ENCODE measurements at regions not wholly inside any gene's neighbourhood (a gene's known extent, or its start where the extent isn't known, plus 50 kb on each side); places are given as distances from the start of the nearest gene placed in this dataset.

DNA sequence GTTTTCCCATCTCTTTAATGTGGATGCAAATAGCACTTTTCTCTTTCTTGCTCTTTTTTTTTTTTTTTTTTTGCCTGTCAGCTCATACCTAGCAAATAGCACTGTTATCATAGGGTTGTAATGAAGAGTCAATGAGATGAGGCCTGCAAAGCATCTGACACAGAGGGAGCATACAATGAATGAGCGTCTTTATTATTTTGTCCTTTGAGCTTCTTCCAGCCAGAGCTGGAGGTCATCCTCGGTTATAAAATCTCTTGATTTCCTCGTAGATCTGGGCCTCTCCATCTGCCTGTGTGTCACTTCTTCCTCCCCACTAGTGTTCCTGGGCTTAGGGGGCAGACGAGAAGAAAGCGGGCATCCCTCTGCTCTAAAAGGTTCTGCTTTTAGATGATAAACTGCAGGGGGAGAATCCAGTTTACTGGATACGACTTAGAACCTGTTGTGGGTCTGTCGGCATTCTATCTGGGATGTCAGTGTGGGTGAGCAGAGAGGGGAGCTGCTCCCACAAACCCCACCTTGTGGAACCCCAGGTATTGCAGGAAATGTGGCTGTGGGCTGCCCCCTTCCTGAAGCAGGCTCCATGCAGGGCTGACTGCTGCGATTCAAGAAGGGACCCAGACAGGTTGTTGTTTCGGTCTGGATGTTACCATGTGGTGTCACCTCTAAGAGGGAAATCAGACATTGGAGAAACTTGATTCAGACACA lies 135.8 kb upstream of the GPR26 start:
- TF ChIP-seq, protein P1, sequence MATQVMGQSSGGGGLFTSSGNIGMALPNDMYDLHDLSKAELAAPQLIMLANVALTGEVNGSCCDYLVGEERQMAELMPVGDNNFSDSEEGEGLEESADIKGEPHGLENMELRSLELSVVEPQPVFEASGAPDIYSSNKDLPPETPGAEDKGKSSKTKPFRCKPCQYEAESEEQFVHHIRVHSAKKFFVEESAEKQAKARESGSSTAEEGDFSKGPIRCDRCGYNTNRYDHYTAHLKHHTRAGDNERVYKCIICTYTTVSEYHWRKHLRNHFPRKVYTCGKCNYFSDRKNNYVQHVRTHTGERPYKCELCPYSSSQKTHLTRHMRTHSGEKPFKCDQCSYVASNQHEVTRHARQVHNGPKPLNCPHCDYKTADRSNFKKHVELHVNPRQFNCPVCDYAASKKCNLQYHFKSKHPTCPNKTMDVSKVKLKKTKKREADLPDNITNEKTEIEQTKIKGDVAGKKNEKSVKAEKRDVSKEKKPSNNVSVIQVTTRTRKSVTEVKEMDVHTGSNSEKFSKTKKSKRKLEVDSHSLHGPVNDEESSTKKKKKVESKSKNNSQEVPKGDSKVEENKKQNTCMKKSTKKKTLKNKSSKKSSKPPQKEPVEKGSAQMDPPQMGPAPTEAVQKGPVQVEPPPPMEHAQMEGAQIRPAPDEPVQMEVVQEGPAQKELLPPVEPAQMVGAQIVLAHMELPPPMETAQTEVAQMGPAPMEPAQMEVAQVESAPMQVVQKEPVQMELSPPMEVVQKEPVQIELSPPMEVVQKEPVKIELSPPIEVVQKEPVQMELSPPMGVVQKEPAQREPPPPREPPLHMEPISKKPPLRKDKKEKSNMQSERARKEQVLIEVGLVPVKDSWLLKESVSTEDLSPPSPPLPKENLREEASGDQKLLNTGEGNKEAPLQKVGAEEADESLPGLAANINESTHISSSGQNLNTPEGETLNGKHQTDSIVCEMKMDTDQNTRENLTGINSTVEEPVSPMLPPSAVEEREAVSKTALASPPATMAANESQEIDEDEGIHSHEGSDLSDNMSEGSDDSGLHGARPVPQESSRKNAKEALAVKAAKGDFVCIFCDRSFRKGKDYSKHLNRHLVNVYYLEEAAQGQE (IDR thresholded peaks at IDR 0.05; ENCODE audit: insufficient replicate concordance, low read depth): no peak
- TF ChIP-seq POLR2AphosphoS5 (IDR thresholded peaks at IDR 0.05; ENCODE audit: low read depth) (no peak), SPI1 (IDR thresholded peaks at IDR 0.05; ENCODE audit: borderline replicate concordance, low read depth) (no peak)
- TF ChIP-seq, protein P2, sequence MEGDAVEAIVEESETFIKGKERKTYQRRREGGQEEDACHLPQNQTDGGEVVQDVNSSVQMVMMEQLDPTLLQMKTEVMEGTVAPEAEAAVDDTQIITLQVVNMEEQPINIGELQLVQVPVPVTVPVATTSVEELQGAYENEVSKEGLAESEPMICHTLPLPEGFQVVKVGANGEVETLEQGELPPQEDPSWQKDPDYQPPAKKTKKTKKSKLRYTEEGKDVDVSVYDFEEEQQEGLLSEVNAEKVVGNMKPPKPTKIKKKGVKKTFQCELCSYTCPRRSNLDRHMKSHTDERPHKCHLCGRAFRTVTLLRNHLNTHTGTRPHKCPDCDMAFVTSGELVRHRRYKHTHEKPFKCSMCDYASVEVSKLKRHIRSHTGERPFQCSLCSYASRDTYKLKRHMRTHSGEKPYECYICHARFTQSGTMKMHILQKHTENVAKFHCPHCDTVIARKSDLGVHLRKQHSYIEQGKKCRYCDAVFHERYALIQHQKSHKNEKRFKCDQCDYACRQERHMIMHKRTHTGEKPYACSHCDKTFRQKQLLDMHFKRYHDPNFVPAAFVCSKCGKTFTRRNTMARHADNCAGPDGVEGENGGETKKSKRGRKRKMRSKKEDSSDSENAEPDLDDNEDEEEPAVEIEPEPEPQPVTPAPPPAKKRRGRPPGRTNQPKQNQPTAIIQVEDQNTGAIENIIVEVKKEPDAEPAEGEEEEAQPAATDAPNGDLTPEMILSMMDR (IDR thresholded peaks at IDR 0.05; ENCODE audit: insufficient read depth, low read length): no peak
